ENCODE measurements at regions not wholly inside any gene's neighbourhood (a gene's known extent, or its start where the extent isn't known, plus 50 kb on each side); places are given as distances from the start of the nearest gene placed in this dataset.

GRCh38 chr16:49910541-49911071, 54.7 kb upstream of the ZNF423 start:
- ATAC-seq (no peak), DNase-seq (no peak)
- no peak for TF ChIP-seq CTCF (IDR thresholded peaks at IDR 0.05)
- H3K9me3 ChIP-seq = no peaks in the 10 kb centered on the region
- peaks cover 2% of the 10 kb centered on the region for H3K4me1 ChIP-seq (ENCODE audit: low read depth)
- intact Hi-C loops (cut with DNase I, micrococcal nuclease) = no loop called here
- H3K4me3 ChIP-seq = no peak overlapping the region
- no peaks in the 10 kb centered on the region for H3K36me3 ChIP-seq (ENCODE audit: low read depth)

GRCh38 chr16:49911430-49911829, 55.5 kb upstream of the ZNF423 start:
- intact Hi-C loops (cut with DNase I, micrococcal nuclease) = no loop called here
- TF ChIP-seq CTCF (IDR thresholded peaks at IDR 0.05) = no peak

GRCh38 chr16:49912721-49913120, 56.8 kb upstream of the ZNF423 start:
- DNase-seq (no peak), ATAC-seq (no peak)
- Histone ChIP-seq H3K9me3 (no peaks in the 10 kb centered on the region), H3K4me3 (no peak overlapping the region), H3K4me1 (ENCODE audit: low read depth) (peaks cover 2% of the 10 kb centered on the region), H3K36me3 (ENCODE audit: low read depth) (no peaks in the 10 kb centered on the region)
- intact Hi-C loops (cut with DNase I, micrococcal nuclease) = no loop called here
- TF ChIP-seq CTCF (IDR thresholded peaks at IDR 0.05) = no peak

More at GRCh38 chr16:49911430-49911829, 55.5 kb upstream of the ZNF423 start:
- ATAC-seq (no peak), DNase-seq (no peak)
- H3K4me3 ChIP-seq = no peak overlapping the region
- no peaks in the 10 kb centered on the region for H3K9me3 ChIP-seq
- H3K36me3 ChIP-seq (ENCODE audit: low read depth) = no peaks in the 10 kb centered on the region
- H3K4me1 ChIP-seq (ENCODE audit: low read depth) = peaks cover 2% of the 10 kb centered on the region

- intact Hi-C loops (cut with DNase I, micrococcal nuclease) = no loop called here
- peaks cover 2% of the 10 kb centered on the region for H3K4me1 ChIP-seq (ENCODE audit: low read depth)
- H3K4me3 ChIP-seq = no peak overlapping the region
- no peak for DNase-seq
- H3K36me3 ChIP-seq (ENCODE audit: low read depth) = no peaks in the 10 kb centered on the region
- ATAC-seq = no peak
- TF ChIP-seq CTCF (IDR thresholded peaks at IDR 0.05) = no peak
- no peaks in the 10 kb centered on the region for H3K9me3 ChIP-seq
These were observed 57.8 kb upstream of the ZNF423 start for GRCh38 chr16:49913720-49914119.

GRCh38 chr16:49914657-49915056, 58.7 kb upstream of the ZNF423 start:
- H3K9me3 ChIP-seq = no peaks in the 10 kb centered on the region
- ATAC-seq (no peak), DNase-seq (no peak)
- no peaks in the 10 kb centered on the region for H3K36me3 ChIP-seq (ENCODE audit: low read depth)
- intact Hi-C loops (cut with DNase I, micrococcal nuclease) = no loop called here
- TF ChIP-seq CTCF (IDR thresholded peaks at IDR 0.05) = no peak
- no peak overlapping the region for H3K4me3 ChIP-seq
- peaks cover 2% of the 10 kb centered on the region for H3K4me1 ChIP-seq (ENCODE audit: low read depth)

- Histone ChIP-seq H3K4me3 (no peak overlapping the region), H3K4me1 (ENCODE audit: low read depth) (no peaks in the 10 kb centered on the region), H3K9me3 (no peaks in the 10 kb centered on the region), H3K36me3 (ENCODE audit: low read depth) (no peaks in the 10 kb centered on the region)
- intact Hi-C loops (cut with DNase I, micrococcal nuclease) = no loop called here
- DNase-seq (no peak), ATAC-seq (no peak)
- no peak for TF ChIP-seq CTCF (IDR thresholded peaks at IDR 0.05)
These were observed 62.3 kb upstream of the ZNF423 start for GRCh38 chr16:49918257-49918656.
